Stimulated activated CD4-positive, alpha-beta T cell treated with anti-CD3 and anti-CD28 coated beads, TNF-alpha, amount 100 ng/mL, for 1 hour (primary cell): ENCODE measurements at regions not wholly inside any gene's neighbourhood (a gene's known extent, or its start where the extent isn't known, plus 50 kb on each side); places are given as distances from the start of the nearest gene placed in this dataset.

Experiments
- DNase-seq, 3 donors: peaks; one replicate each; pipeline ENCODE4 v3.0.0-alpha.2; 2020; ENCODE audit warnings: low read depth in 3 of 3, low spot score in 1 of 3

DNA sequence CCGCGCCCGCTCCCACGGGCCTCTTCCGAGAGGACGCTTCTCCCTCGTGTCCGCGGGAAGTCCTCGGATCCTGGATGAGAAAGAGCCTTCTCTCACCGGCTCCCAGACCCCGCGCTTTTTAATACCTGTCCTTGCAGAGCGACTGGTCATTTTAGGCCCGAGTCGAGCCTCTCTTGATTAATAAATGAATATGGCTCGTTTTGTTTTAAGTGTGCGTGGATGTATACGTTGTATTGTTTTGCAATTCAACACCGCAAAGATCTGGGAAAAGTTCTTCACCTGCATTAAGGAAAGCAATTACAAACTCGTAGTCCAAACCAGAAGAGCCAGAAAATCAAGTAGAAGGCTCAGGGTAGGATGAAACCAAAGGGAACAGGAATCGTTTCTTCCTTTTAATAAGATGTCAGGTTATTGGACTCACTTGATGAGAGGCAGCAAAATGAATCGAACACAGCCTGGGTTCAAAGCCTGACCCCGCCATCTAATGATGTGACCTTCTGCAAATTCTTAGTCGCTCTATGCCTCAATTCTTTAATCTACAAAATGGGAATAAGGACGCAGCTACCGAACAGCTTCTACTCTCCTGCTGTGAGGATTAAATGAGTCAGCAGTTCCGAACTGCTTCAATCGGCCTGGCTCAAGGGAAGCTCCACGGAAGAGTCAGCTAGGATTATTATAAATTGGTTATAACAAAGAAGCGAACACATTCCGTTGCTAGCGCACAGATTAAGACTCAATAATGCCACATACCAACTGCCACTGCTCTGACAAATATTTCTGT, 277.8 kb upstream of the NEBL start:
- DNase-seq = no peak

- DNase-seq = peak in 1 of 3 donors; percentile 8
Observed at GRCh38 chr10:21173802-21174714, 276.9 kb upstream of the NEBL start.

- no peak for DNase-seq
Observed at GRCh38 chr10:21172930-21173801, 276.1 kb upstream of the NEBL start.

DNA sequence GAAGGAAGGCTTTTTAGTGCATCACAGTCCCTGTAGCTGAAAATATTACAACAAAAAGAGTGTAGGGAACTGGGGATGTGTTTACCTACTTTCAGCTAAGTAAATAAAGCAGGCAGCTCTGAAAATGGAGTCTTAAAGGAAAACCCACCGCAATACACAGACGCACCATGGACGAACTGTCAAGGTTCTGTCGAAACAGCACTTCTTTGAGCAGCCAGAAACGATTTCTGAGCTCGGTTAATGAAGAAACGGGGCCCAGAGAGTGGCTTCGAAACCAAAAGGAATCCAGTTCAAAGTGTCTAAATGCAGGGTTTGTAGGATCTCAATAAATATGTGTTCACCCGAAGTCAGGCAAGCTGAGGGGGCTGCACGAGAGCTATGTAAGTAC, 275.4 kb upstream of the NEBL start:
- DNase-seq = no peak

DNA sequence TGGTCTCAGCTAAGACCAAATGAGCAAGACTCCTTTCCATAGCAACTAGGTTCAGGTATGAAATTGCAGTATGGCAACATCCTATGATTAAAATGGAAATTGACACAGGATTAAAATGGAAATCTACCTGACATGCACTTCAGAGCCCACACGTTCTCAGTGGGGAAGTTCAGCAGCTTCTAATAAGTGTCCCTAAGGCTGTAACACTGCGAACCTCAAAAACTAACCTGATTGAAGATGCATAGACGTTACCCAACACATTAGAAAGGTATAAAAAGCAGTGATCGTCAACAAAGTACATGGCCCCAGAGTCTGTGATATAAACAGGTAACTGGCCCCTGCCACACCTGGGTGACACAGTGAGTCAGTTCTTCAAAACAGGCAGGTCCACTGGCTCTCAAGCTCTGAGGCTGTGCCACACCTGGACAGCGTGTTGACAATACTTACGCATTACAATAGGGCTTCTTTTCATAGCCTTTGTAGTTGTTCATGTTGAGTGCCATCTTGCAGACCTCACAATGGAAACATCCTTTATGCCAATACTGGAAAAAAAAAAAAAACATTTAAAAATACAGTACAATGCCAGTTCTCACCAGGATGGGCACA, 274.9 kb upstream of the NEBL start:
- no peak for DNase-seq

DNA sequence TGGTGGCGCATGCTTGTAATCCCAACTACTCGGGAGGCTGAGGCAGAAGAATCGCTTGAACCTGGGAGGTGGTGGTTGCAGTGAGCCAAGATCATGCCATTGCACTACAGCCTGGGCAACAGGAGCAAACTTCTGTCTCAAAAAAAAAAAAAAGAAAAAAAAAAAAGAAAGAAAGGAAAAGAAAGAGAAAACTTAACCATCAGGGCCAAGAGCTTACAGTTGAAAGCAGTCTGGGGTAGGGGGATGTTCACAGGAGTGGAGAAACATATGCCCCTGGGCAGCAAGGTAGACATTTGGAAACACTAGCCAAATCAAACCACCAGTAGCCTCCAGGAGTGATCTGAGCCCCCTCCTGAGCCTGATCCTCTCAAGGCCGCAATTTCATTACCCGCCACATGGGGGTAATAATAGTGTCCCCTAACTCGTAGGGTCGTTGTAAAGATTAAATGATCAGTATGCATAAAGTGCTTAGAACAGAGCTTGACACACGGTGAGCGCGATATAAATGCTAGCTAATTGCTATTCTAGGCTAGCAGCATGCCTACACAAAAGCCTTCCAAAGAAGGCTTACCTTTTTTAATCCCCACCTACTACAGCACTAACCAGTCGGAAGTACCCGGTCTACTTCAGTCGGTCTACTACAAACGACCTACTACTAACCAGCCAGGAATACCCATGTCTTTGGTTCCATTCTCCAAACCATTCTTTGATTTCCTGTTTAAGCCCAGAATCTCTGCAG, 274.3 kb upstream of the NEBL start:
- no peak for DNase-seq

GRCh38 chr10:21170216-21170615, 273.1 kb upstream of the NEBL start:
- no peak for DNase-seq

GRCh38 chr10:21169271-21169670, 272.2 kb upstream of the NEBL start:
- no peak for DNase-seq

GRCh38 chr10:21167288-21168010, 270.3 kb upstream of the NEBL start:
- no peak for DNase-seq

- DNase-seq = no peak
Observed at GRCh38 chr10:21166557-21167287, 269.6 kb upstream of the NEBL start.

- DNase-seq = no peak
Observed at GRCh38 chr10:21165489-21165888, 268.4 kb upstream of the NEBL start.

- DNase-seq = no peak
Observed at GRCh38 chr10:21164687-21165086, 267.6 kb upstream of the NEBL start.

DNA sequence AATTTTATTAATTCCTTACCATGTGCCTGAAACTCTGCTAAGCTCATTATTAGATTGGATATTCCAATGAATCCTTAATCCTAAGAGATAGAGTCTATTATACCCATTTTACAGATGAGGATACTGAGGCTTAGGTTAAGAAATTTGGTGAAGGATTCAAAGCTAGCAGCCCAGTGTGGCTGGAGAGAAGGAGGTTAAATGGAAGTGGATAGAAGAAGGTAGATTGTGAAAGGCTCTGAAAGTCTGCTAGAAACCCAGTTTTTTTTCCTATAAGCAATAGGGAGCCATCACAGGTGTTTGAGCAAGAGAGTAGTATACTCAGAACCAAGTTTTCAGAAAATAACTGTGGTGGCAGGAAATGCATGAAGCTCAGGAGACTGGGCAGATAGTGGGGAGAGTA, 265.8 kb upstream of the NEBL start:
- DNase-seq = no peak

GRCh38 chr10:21161647-21162046, 264.5 kb upstream of the NEBL start:
- no peak for DNase-seq

DNA sequence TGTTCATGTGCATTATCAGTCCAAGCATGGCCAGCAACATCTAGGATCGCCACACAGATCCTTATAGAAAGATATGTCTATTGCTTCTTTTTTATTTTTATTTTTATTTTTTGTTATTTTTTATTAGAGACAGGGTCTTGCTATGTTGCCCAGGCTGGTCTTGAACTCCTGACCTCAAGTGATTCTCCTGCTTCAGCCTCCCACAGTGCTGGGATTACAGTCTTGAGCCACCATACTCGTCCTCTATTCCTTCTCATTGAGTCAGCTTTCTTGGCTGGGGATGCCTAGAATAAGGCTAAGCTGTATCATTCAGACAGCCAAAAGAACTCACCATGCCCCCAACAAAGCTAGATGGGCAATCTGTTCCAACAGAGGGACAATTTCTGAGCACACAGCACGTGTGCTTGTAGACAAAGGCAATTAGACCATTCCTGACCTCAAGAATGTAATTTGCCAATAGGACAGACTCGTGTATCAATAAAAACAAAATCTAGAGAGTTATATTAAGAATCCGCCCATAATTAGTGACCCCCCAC, 264.0 kb upstream of the NEBL start:
- no peak for DNase-seq

DNA sequence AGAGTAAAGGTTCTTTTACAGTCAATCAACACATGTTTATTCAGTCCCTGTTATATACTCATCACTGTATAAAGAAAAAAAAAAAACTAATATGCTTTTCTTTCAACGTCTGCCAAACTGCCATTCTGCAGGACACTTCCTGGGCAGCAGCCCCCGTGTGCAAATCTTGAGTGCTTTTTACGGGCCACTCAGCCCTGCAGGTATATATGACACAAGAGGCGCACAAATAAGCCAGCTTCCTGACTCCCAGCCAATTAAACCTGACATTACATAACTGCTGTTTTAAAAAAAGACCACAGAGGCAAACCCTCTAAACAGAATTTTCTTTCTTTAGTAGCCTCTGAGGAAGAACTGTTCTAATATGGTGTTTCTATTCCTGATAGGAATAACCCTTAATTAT, 263.0 kb upstream of the NEBL start:
- no peak for DNase-seq

DNA sequence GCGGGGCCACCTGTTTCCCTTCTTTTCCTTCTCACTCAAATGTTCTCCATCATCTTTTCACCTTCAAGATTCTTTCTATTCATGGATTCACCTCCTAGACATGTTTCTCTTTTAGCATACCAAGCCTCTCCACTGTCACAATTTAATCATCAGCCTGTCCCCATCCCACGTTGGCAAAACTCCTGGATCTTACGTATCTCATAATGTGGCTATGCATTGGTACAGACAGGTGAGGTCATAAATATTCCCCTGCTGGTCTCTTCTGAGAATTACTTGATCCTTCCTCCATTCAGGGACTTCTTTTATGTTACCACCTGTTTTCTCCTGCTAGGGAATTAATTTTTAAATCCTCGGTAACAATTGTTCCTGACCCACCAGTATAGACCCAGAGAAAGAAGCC, 262.6 kb upstream of the NEBL start:
- no peak for DNase-seq

GRCh38 chr10:21158301-21158700, 261.2 kb upstream of the NEBL start:
- no peak for DNase-seq

DNA sequence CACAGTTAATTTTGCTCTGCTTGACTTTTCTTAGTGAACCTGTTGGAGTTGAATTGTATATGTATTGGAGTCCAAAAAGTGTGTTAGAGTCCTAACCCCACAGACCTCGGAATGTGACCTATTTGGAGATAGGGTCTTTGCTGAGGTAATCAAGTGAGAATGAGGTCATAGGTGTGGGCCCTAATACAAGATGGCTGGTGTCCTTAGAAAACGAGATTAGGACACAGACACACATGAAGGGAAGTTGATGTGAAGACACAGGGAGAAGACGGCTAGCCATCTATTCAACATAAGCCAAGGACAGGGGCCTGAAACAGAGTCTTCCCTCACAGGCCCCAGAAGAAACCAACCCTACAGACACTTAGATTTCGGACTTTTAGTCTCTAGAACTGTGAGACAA, 260.6 kb upstream of the NEBL start:
- no peak for DNase-seq
